DOHH2 (cell line): ENCODE measurements at regions not wholly inside any gene's neighbourhood (a gene's known extent, or its start where the extent isn't known, plus 50 kb on each side); places are given as distances from the start of the nearest gene placed in this dataset.

Experiments
- CTCF ChIP-seq: fragments of 200-600 bp; sonication (generic); IDR thresholded peaks from one replicate; pipeline ENCODE4 v1.5.1; 2014; ENCODE audit warnings: antibody characterized with exemption, mild to moderate bottlenecking, low read depth, low read length; ENCODE audit not compliant: poor library complexity, severe bottlenecking
- EZH2phosphoT487 ChIP-seq: fragments of 200-600 bp; sonication (generic); IDR thresholded peaks from 2 replicates; pipeline ENCODE4 v1.6.1; 2017; ENCODE audit warnings: borderline replicate concordance, mild to moderate bottlenecking, antibody characterized with exemption, low read length, moderate library complexity, mixed read lengths

- TF ChIP-seq CTCF (no peak), EZH2phosphoT487 (no peak)
These were observed 156.8 kb upstream of the GPR26 start for GRCh38 chr10:123509338-123509737.
